ENCODE measurements at regions not wholly inside any gene's neighbourhood (a gene's known extent, or its start where the extent isn't known, plus 50 kb on each side); places are given as distances from the start of the nearest gene placed in this dataset.

- no peak for DNase-seq (ENCODE audit: low spot score)
- no peak for TF ChIP-seq CTCF (IDR thresholded peaks at IDR 0.05; ENCODE audit: extremely low read depth, missing control alignments)
These were observed 512.4 kb downstream of the HS3ST4 start for GRCh38 chr16:26204138-26204537.

- TF ChIP-seq CTCF (IDR thresholded peaks at IDR 0.05; ENCODE audit: extremely low read depth, missing control alignments): no peak
- no peak for DNase-seq (ENCODE audit: low spot score)
These were observed 519.8 kb downstream of the HS3ST4 start for GRCh38 chr16:26211542-26211941.

GRCh38 chr16:26212599-26212998 is 520.8 kb downstream of the HS3ST4 start:
- no peak for DNase-seq (ENCODE audit: low spot score)
- no peak for TF ChIP-seq CTCF (IDR thresholded peaks at IDR 0.05; ENCODE audit: extremely low read depth, missing control alignments)

GRCh38 chr16:26214581-26215174 is 522.9 kb downstream of the HS3ST4 start:
- DNase-seq (ENCODE audit: low spot score): no peak
- TF ChIP-seq CTCF (IDR thresholded peaks at IDR 0.05; ENCODE audit: extremely low read depth, missing control alignments): no peak

GRCh38 chr16:26220894-26221293 is 529.1 kb downstream of the HS3ST4 start:
- DNase-seq (ENCODE audit: low spot score): no peak
- TF ChIP-seq CTCF (IDR thresholded peaks at IDR 0.05; ENCODE audit: extremely low read depth, missing control alignments): no peak

GRCh38 chr16:26231647-26232046 is 539.9 kb downstream of the HS3ST4 start:
- no peak for DNase-seq (ENCODE audit: low spot score)
- no peak for TF ChIP-seq CTCF (IDR thresholded peaks at IDR 0.05; ENCODE audit: extremely low read depth, missing control alignments)

GRCh38 chr16:26240807-26241206 is 549.0 kb downstream of the HS3ST4 start:
- no peak for DNase-seq (ENCODE audit: low spot score)
- TF ChIP-seq CTCF (IDR thresholded peaks at IDR 0.05; ENCODE audit: extremely low read depth, missing control alignments): no peak

Data from GM20000 (cell line).